ENCODE measurements at regions not wholly inside any gene's neighbourhood (a gene's known extent, or its start where the extent isn't known, plus 50 kb on each side); places are given as distances from the start of the nearest gene placed in this dataset.

DNA sequence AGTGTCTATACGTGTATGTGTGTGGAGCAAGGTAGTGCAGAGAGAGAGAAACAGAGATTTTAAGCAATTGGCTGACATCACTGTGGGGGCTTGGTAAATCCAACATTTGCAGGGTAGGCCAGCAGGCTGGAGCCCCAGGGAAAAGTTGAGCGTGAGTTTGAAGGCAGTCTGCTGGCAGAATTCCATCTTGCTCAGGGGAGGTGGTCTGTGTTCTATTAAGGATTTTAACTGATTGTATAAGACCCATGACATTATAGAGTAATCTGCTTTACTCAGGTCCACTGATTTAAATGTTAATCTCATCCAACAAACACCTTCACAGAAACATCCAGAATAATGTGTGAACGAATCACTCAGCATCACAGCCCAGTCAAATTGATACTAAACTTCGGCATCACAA, 912.9 kb downstream of the GRM8 start:
- no peak for TF ChIP-seq POLR2A (IDR thresholded peaks at IDR 0.05)
- TF ChIP-seq, protein P1, sequence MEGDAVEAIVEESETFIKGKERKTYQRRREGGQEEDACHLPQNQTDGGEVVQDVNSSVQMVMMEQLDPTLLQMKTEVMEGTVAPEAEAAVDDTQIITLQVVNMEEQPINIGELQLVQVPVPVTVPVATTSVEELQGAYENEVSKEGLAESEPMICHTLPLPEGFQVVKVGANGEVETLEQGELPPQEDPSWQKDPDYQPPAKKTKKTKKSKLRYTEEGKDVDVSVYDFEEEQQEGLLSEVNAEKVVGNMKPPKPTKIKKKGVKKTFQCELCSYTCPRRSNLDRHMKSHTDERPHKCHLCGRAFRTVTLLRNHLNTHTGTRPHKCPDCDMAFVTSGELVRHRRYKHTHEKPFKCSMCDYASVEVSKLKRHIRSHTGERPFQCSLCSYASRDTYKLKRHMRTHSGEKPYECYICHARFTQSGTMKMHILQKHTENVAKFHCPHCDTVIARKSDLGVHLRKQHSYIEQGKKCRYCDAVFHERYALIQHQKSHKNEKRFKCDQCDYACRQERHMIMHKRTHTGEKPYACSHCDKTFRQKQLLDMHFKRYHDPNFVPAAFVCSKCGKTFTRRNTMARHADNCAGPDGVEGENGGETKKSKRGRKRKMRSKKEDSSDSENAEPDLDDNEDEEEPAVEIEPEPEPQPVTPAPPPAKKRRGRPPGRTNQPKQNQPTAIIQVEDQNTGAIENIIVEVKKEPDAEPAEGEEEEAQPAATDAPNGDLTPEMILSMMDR (IDR thresholded peaks at IDR 0.05), result no peak

All from thyroid gland (tissue), 4 donors.